HG03460 (cell line): ENCODE measurements at regions not wholly inside any gene's neighbourhood (a gene's known extent, or its start where the extent isn't known, plus 50 kb on each side); places are given as distances from the start of the nearest gene placed in this dataset.
"Not testable (repeated sequence)": the region's sequence is repeated elsewhere in the genome, so short reads cannot be mapped to it uniquely, and the experiment has no call there.

ENCODE experiments used
- ATAC-seq: cut with Tn5 transposase; IDR thresholded peaks from one replicate; pipeline ENCODE4 v1.9.1; 2021; ENCODE audit not compliant: unreplicated experiment

- no peak for ATAC-seq
These were observed 387.8 kb downstream of the BMP2 start for GRCh38 chr20:7155282-7155681.

- ATAC-seq, result no peak
These were observed 388.3 kb downstream of the BMP2 start for GRCh38 chr20:7155794-7156193.

DNA sequence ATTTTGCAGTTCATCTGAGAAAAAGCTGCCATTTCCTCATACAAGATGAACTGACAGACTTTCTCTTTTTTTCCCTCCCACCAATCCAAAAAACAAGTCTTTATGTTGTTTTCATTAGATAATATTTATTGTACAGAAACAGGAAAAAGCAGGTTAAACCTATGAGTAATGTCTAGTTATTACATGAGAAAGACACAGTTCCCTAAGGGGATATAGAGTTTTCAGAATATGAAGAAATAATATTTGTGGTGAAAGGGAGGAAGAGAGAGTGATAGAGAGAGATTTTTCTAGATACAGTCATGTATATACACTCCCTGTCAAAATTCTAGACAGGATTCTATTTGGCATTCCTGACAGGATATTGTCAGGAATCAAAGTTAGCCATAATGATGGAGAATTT lies 392.4 kb downstream of the BMP2 start:
- no peak for ATAC-seq

GRCh38 chr20:7161690-7162089 lies 394.2 kb downstream of the BMP2 start:
- no peak for ATAC-seq

DNA sequence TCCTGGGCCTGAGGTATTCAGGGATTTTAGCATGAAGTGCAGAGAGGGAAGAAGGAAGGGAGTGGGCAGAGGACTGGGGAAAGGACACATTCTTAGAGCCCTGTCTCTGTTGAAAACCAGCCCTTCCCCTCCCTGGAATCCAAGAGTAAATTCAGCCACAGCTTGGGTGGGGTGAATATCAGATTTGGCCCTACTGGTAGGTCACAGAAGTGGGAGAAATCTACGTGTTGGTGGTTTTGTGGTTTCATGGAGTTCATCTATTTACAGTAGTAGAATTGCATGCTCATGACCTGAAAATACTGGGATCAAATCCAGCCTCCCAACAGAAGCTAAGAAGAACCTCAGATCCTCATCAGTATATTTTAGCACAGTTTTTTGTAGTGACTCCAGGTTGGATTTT lies 404.4 kb downstream of the BMP2 start:
- ATAC-seq, result no peak

DNA sequence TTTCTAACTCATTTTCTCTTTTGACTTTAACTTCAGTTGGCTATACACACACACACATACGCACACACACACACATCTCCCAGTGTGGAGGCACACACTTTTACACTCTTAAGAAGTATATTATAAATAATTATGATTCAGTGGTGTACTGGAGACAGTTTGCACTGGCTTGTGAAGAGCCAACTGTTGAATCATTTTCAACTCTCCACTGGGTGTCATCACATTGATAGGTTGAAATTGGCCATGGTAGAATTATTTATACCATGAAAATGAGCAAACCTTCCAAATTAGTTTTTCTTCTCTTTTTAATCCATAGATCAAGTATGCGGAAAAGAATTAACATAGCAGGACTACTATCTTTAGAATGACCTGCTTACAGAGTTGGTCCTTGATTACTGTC lies 407.1 kb downstream of the BMP2 start:
- ATAC-seq, result no peak

GRCh38 chr20:7175827-7176226 lies 408.3 kb downstream of the BMP2 start:
- ATAC-seq, result not testable (repeated sequence)

GRCh38 chr20:7178004-7178403 lies 410.5 kb downstream of the BMP2 start:
- no peak for ATAC-seq

GRCh38 chr20:7180256-7181045 lies 413.0 kb downstream of the BMP2 start:
- no peak for ATAC-seq

DNA sequence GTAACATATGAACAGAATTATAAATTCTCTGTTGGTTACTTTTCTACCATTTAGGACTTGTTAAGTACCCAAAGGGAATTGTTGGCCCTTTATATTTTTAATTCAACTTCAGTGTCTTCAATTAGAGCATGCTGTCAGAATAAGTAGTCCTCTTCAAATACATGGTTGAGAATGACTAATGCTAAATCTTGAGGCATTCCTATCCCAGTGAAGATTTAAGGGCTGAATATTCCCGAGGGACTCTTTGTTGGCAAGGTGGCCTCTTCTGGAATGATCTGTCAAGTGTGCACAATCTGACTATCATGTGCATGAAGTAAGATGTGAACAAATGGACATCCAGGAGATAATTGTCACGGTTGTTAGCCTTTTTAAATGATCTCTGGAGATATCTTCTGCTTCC lies 421.7 kb downstream of the BMP2 start:
- no peak for ATAC-seq

DNA sequence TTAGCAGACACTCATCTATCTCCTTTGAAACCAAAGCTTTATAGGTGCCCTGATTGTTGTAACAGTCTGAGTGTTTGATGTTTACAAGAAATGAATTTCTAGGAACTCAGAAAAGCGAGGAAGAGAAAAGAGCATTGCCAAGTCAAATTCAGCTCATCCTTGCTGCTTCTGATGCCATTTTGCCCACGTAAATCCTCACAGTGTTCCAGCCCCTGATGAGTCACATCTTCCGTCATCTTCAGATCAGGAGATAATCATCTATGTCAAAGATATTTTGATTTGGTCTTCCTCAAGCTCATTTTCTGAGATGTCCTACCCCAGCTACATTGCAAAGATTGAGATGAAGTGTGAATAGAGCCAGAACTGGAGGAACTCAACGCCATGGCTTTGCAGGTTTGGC lies 426.2 kb downstream of the BMP2 start:
- no peak for ATAC-seq

DNA sequence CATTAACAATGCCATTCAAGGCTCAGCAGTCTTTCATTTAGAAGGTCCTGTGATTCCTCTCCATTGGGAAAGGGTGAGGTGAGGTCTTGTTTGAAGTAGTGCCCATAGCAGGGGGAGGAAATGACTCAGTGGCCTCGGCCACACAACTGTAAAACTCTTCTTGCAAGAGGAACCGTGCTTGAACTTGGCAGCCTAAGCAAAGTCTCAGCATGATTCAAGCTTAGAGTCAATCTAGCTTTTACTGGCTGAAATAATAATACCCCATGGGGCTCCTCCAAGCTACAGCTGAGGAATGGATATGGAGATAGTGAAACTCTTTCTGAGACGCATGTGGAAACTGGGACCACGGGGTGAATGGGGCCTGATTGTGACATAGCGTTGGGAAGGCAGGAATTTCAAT lies 428.2 kb downstream of the BMP2 start:
- no peak for ATAC-seq

GRCh38 chr20:7196481-7196880 lies 429.0 kb downstream of the BMP2 start:
- ATAC-seq, result no peak

DNA sequence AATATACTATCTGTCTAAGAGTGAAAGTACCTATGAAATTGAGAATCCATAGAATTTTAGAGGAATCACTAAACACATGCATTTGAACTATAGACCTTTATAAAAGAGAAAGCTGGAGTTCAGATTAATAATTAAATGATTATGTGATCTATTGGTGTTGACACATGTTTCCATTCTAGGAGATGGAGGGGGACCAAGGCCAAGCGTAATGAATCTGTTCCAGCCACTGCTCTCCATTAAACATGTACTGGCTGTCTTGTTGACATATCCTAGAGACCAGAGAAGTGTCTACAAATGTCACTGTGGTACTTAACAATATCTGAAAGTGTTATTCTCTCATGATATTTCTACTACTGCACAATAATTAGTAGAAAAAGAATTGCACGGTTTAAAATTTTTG lies 432.4 kb downstream of the BMP2 start:
- ATAC-seq, result no peak

DNA sequence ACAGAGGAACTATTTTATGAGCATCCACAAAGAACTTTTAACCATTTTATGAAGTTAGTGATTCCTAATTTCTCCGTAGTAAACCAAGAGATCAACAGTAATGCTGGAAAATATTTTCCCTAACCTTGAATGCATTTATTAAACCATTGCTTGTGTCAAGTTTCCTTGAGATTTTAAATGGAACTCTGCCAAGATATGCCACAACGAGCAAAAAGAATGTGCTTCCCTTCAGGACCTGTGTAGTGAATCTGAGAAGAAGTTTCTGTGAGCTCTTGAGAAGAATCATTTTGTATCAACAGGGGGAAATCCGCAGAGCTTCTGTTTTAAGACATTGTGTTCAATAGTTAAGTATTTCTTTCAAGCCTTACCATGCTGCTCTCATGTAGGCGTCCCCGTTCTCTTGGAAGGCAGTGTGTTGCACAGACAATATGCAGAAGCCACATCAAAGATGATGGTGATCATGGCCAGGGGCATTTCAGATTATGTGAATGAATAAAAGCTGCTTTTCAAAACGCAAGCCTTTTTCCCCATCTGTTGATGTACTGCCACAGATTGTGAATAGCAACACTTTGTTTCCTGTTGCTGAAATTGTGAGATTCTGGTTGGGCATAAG lies 439.8 kb downstream of the BMP2 start:
- no peak for ATAC-seq

DNA sequence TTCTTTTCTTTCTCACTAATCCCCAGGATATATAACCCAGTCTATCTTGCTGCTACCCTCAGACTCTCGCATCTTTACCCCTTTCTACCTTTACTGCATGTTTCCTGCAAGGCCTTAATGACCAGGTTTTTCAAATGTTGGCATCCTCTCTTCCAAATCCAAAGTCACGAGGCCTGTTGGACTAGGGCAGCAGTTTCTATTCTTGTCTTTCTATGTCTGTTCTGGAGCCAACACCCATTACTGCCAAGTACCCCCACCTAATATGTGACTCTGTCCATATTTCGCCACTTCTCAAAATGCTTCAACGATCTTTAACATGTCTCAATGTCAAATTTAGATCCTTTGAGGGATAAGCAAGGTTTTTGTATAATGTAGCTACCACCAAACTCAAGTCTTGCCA lies 443.4 kb downstream of the BMP2 start:
- ATAC-seq, result no peak

- no peak for ATAC-seq
These were observed 446.7 kb downstream of the BMP2 start for GRCh38 chr20:7214081-7214740.

- no peak for ATAC-seq
These were observed 450.1 kb downstream of the BMP2 start for GRCh38 chr20:7217606-7218005.

DNA sequence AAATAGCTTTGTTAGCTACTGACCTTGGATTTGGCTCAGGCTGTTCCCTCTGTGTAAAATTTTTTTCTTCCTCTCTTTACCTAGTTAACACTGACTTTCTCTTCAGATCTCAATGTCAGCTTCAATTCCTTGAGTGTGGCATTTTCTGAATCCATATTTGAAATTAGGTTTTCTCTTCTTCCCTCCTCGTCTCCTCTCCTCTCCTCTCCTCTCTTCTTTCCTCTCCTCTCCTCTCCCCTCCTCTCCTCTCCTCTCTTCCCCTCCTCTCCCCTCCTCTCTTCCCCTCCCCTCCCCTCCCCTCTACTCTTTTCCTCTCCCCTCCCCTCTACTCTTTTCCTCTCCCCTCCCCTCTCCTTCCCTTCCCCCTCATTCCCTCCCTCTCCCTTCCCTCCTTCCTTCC lies 453.3 kb downstream of the BMP2 start:
- no peak for ATAC-seq

DNA sequence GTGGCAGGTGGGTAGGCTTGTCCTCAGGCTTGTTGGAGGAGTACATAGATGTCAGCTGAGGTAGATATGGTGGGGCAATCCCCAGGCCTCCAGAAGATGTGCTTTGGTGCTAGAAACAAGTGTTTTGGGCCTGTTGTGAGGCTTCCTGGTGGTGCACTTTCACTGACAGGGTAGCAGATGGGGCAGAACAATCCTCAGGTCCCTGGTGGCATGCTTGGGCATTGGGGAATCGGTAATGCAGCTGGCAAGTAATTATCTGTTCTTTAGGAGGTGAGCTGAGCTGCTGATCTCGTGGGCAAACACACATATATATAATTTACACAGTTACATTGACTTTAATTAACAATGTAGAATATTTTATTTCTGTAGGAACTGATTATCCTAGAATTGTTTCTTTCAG lies 458.7 kb downstream of the BMP2 start:
- ATAC-seq, result no peak

- ATAC-seq, result peak; percentile 86
These were observed 463.8 kb downstream of the BMP2 start for GRCh38 chr20:7231303-7231702.

DNA sequence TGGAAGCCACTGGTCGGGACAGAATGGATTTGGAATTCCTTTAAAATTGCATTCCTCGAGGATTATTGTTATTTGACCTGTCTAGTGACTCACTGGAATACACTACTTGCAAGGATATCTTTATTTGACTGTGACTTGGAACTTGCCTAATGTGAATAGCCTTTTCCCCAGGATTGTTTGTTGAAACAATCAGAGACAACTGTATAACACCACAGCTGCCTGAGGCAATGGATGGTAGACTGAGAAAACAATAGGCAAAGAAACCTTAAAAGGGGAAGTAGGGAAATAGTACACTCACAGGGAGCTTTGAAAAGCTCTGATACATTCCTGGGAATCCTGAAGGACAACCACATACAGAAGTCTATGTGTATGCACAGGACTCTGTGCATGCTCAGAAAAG lies 465.3 kb downstream of the BMP2 start:
- no peak for ATAC-seq
